ENCODE measurements at regions not wholly inside any gene's neighbourhood (a gene's known extent, or its start where the extent isn't known, plus 50 kb on each side); places are given as distances from the start of the nearest gene placed in this dataset.
"Not testable (repeated sequence)": the region's sequence is repeated elsewhere in the genome, so short reads cannot be mapped to it uniquely, and the experiment has no call there.

DNA sequence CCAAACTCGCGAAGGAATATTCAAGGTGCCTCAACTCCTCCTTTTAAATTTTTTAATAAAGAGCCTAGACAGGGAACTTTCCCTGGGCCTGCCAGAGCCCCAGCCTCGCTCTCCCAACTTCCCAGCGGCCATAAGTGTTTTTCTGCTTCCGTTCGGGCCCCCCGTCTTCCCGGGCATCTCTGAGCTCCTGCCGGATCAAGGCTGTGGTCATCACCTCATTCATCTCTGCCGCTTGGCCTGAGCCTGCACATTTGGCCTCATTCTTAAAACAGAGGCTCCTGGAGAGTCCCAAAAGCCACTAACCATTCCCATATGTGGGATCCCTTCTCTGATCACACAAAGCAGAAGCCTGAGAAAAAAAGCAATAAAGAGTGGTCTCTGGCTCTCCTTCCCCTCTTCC, 969.1 kb upstream of the DEFB115 start:
- ATAC-seq, result no peak
- H3K4me3 Mint-ChIP-seq, result no peak overlapping the region
- no peaks in the 10 kb centered on the region for H3K27me3 Mint-ChIP-seq
- no peak overlapping the region for H3K27ac Mint-ChIP-seq
- DNase-seq, result no peak
- peaks cover 5 to 14% of the 10 kb centered on the region in 2 donors for H3K9me3 Mint-ChIP-seq
- peaks cover 26% of the 10 kb centered on the region for H3K4me1 Mint-ChIP-seq

- H3K4me1 Mint-ChIP-seq, result peaks cover 21% of the 10 kb centered on the region
- H3K4me3 Mint-ChIP-seq, result peak overlapping the region; percentile 83 to 97
- DNase-seq, result peak in 1 of 2 donors; percentile 64
- ATAC-seq, H3K27me3 Mint-ChIP-seq, H3K9me3 Mint-ChIP-seq: not testable (repeated sequence)
- peak overlapping the region; percentile 68 to 98 for H3K27ac Mint-ChIP-seq
Measured at GRCh38 chr20:30289049-30289448, 968.4 kb upstream of the DEFB115 start.

- ATAC-seq, H3K9me3 Mint-ChIP-seq, H3K27me3 Mint-ChIP-seq: not testable (repeated sequence)
- Mint-ChIP-seq H3K4me1 (peaks cover 16% of the 10 kb centered on the region), H3K4me3 (peak overlapping the region; percentile 83 to 97), H3K27ac (peak overlapping the region; percentile 68 to 98)
- DNase-seq, result peak; percentile 21 to 60
Measured at GRCh38 chr20:30289711-30290141, 967.7 kb upstream of the DEFB115 start.

GRCh38 chr20:30290361-30291063, 967.0 kb upstream of the DEFB115 start:
- peak; percentile 85 for ATAC-seq
- not testable (repeated sequence) for H3K9me3 Mint-ChIP-seq, H3K27me3 Mint-ChIP-seq
- Mint-ChIP-seq H3K4me3 (peak overlapping the region; percentile 83 to 97), H3K27ac (peak overlapping the region; percentile 12 to 98), H3K4me1 (peaks cover 15% of the 10 kb centered on the region)
- peak; percentile 15 to 60 for DNase-seq

DNA sequence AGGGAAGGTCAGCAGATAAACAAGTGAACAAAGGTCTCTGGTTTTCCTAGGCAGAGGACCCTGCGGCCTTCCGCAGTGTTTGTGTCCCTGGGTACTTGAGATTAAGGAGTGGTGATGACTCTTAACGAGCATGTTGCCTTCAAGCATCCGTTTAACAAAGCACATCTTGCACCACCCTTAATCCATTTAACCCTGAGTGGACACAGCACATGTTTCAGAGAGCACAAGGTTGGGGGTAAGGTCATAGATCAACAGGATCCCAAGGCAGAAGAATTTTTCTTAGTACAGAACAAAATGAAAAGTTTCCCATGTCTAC, 966.4 kb upstream of the DEFB115 start:
- DNase-seq, H3K9me3 Mint-ChIP-seq, ATAC-seq, H3K27ac Mint-ChIP-seq, H3K27me3 Mint-ChIP-seq: not testable (repeated sequence)
- Mint-ChIP-seq H3K4me1 (peaks cover 15% of the 10 kb centered on the region), H3K4me3 (peak overlapping the region; percentile 65 to 77)

DNA sequence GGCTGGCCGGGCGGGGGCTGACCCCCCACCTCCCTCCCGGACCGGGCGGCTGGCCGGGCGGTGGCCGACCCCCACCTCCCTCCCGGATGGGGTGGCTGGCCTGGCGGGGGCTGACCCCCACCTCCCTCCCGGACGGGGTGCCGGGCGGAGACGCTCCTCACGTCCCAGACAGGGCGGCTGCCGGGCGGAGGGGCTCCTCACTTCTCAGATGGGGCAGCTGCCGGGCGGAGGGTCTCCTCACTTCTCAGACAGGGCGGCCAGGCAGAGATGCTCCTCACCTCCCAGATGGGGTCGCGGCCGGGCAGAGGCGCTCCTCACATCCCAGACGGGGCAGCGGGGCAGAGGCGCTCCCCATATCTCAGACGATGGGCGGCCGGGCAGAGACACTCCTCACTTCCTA, 965.8 kb upstream of the DEFB115 start:
- not testable (repeated sequence) for H3K4me3 Mint-ChIP-seq, ATAC-seq, DNase-seq, H3K9me3 Mint-ChIP-seq, H3K27ac Mint-ChIP-seq, H3K27me3 Mint-ChIP-seq
- peaks cover 15% of the 10 kb centered on the region for H3K4me1 Mint-ChIP-seq

DNA sequence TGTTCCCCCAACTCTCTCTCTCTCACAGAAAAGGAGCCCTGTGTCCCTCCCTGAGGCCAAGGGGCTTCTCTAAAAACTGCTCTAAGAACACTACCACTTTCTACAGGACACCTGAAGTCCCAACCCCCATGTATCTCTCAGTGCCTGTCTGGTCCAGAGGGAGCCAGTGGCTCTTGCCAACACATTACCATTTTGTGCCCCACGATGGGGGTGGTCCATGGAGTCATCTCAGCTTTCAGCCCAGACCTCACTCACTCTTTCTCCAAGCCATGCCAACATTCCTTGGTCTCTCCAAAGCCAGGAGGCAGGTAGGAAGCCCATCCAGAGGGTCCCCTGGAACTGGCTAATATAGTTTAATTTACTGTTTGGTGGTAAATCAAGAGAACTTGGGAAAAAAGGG, 962.1 kb upstream of the DEFB115 start:
- H3K27me3 Mint-ChIP-seq, result peaks cover 24% of the 10 kb centered on the region
- not testable (repeated sequence) for H3K9me3 Mint-ChIP-seq, ATAC-seq, DNase-seq, H3K4me3 Mint-ChIP-seq
- peaks cover 11% of the 10 kb centered on the region for H3K4me1 Mint-ChIP-seq
- peak overlapping the region in 1 of 2 donors; percentile 29 for H3K27ac Mint-ChIP-seq

DNA sequence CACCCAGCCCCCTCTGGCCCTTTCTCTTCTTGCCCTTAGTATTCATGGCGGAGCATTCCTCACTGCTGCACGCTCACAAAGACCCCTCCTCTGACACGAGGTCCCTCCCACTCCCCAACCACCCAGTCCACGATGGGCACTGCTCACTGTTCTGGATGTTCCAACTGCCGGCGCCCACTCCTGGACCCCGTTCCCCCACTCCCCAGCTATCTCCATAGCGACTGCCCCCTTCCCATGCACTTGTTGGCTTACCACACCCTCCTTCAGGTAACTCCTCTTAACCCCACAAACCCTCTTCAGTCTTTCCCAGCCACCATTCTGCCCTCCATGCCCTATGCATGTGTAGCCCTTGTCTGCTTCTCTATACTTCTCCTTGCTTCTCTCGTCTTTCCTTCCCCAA, 961.5 kb upstream of the DEFB115 start:
- H3K9me3 Mint-ChIP-seq, DNase-seq, H3K4me3 Mint-ChIP-seq, H3K27ac Mint-ChIP-seq, ATAC-seq: not testable (repeated sequence)
- peaks cover 25% of the 10 kb centered on the region for H3K27me3 Mint-ChIP-seq
- H3K4me1 Mint-ChIP-seq, result peaks cover 13% of the 10 kb centered on the region

GRCh38 chr20:30297878-30298595, 959.4 kb upstream of the DEFB115 start:
- not testable (repeated sequence) for H3K27ac Mint-ChIP-seq, DNase-seq, H3K9me3 Mint-ChIP-seq, ATAC-seq, H3K4me3 Mint-ChIP-seq
- Mint-ChIP-seq H3K27me3 (peaks cover 25% of the 10 kb centered on the region), H3K4me1 (peaks cover 15% of the 10 kb centered on the region)

DNA sequence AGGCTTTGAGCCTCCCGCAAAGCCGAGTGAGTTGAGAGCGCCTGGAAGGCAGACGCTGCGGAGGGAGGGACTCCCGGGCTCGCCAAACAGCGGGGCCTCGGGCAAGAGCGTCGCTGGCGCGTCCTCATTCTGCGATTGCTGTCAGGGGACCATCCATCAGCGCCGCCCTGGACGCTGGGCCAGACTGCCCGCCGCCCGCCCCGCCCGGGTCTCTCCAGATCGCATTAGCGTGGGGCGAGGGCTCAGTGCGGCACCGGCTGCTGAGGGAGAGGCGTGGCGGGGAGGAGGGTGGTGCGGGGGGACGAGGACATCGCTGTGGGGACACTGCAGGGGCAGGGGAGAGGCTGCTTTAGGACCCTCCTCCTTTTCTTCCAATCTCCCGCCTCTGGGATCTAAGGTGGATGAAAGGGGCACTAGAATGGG, 957.2 kb upstream of the DEFB115 start:
- H3K4me1 Mint-ChIP-seq, result peaks cover 15% of the 10 kb centered on the region
- peak overlapping the region; percentile 31 to 78 for H3K27ac Mint-ChIP-seq
- H3K27me3 Mint-ChIP-seq, result peaks cover 21% of the 10 kb centered on the region
- not testable (repeated sequence) for ATAC-seq, DNase-seq, H3K9me3 Mint-ChIP-seq
- H3K4me3 Mint-ChIP-seq, result peak overlapping the region; percentile 74 to 82

DNA sequence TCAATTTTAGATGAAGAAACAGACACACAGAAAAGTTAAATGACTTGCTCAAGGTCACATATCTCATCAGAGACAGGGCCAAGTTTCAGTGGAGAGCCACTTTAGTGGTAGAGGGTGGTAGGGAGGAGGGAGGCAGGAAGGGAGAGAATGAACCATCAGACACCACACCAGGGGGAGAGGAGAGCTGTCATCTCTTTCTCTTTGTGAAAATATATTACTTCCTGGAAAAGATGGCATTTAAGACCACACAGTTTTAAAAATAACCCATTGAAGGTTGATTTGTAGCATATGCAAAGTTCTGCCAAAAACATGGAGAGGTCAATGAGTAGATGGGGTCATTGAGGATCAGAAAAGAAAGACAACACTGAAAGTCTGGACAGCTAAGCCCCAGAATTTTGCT, 954.7 kb upstream of the DEFB115 start:
- not testable (repeated sequence) for DNase-seq, H3K4me3 Mint-ChIP-seq, ATAC-seq, H3K9me3 Mint-ChIP-seq
- H3K4me1 Mint-ChIP-seq, result peaks cover 15% of the 10 kb centered on the region
- H3K27me3 Mint-ChIP-seq, result peaks cover 17% of the 10 kb centered on the region
- peak overlapping the region in 1 of 2 donors; percentile 9 for H3K27ac Mint-ChIP-seq

DNA sequence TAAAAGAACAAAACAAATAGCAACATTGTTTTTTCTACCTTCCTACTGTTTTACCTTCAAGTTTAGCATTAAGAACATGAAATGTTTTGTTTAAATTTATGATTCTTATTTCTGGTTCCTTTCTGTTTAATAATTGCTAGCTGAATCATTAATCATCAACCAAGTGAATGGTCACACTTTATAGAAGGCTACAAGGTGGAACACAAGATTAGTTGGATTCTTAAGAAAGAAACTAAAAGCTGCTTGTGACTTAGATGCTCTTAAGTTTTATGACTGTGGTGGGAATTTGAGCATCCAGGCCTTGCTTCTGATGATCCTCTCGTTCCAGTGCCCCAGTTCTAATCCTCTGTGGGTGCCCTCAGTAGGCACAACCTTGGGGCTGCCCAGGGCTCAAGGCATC, 947.5 kb upstream of the DEFB115 start:
- not testable (repeated sequence) for H3K9me3 Mint-ChIP-seq, H3K4me1 Mint-ChIP-seq, H3K27ac Mint-ChIP-seq, ATAC-seq, DNase-seq, H3K27me3 Mint-ChIP-seq, H3K4me3 Mint-ChIP-seq

DNA sequence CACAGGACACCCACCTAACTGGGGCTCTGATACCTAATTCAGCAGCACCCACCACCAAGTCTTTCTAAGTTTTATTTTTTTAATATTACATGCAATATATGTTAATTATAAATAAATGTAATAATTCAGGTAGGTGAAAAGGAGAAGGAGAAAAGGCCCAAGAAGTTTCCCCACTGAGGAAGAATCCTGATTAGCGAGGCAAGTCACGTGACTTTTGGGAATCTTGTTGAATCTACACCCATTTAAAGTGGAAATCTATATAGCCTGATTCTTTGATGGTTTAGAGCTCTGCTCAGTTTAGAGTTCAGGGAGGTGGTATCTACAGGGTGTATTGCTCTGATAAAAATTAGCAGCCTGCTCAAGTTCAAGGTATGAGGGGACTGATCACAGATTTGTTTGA, 947.1 kb upstream of the DEFB115 start:
- ATAC-seq, H3K4me1 Mint-ChIP-seq, H3K27me3 Mint-ChIP-seq, H3K4me3 Mint-ChIP-seq, H3K27ac Mint-ChIP-seq, H3K9me3 Mint-ChIP-seq, DNase-seq: not testable (repeated sequence)

- not testable (repeated sequence) for H3K4me1 Mint-ChIP-seq, H3K9me3 Mint-ChIP-seq, H3K27ac Mint-ChIP-seq, H3K4me3 Mint-ChIP-seq, ATAC-seq, DNase-seq
- peaks cover 15% of the 10 kb centered on the region for H3K27me3 Mint-ChIP-seq
Measured at GRCh38 chr20:30312220-30312619, 945.2 kb upstream of the DEFB115 start.

DNA sequence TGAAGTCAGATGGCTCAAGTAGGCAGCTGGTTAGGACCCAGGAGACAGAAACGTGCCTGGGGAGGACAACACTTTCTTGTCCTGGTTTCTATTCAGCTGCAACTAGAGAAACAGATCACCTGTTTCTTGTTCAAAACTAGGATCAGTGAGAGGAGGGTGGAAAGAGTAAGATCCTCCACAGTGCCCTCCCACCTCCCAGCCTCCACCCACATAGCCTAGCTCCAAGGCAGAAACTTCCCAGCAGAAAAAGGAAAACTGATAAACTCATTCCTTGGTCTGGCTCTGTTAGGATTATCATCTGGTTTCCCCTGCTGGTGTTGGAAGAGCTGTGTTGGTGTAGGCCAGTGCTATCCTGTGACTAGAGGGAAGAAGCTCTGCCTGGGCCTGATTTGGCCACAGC, 943.8 kb upstream of the DEFB115 start:
- not testable (repeated sequence) for H3K4me1 Mint-ChIP-seq, H3K4me3 Mint-ChIP-seq, DNase-seq, ATAC-seq, H3K9me3 Mint-ChIP-seq
- Mint-ChIP-seq H3K27ac (peak overlapping the region in 1 of 2 donors; percentile 72), H3K27me3 (peaks cover 28% of the 10 kb centered on the region)

DNA sequence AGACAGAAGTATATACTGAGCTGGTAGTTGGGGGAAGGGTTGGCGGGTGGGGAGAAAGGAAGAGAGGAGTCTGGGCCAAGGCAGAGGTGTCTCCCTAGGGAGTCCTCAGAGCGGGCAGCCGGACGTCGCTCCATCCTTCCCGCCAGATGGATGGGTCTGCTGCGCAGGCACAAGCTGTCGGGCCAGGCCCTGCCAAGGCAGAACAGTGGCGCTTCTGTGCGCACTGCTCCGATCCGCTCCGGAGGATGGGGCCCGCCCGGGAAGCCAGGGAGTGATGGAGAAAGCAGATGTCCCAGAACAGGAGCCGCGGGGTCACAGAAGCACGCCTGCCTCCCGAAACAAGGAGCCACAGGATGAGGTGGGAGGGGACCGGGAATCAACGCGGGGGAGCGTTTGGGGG, 941.4 kb upstream of the DEFB115 start:
- H3K27me3 Mint-ChIP-seq, result peaks cover 28% of the 10 kb centered on the region
- not testable (repeated sequence) for H3K9me3 Mint-ChIP-seq, ATAC-seq, H3K4me1 Mint-ChIP-seq, DNase-seq
- H3K4me3 Mint-ChIP-seq, result peak overlapping the region; percentile 59 to 61
- H3K27ac Mint-ChIP-seq, result peak overlapping the region in 1 of 2 donors; percentile 80

Measured in stimulated activated naive CD8-positive, alpha-beta T cell treated with anti-CD3 and anti-CD28 coated beads, Interleukin-15, amount 100 ng/mL, for 72 hours (primary cell).